PC-9 (cell line): ENCODE measurements at regions not wholly inside any gene's neighbourhood (a gene's known extent, or its start where the extent isn't known, plus 50 kb on each side); places are given as distances from the start of the nearest gene placed in this dataset.

Experiments used
- BruUV-seq: library from RNA; stranded (reverse); fragments of 400-500 nt; replicated peaks from 2 replicates; lab custom pipeline; 2021; lab: Mats Ljungman, UMichigan
- CTCF ChIA-PET: fragments of 300-600 bp; sonication (Branson Sonifier 250); formaldehyde crosslinking; loops from one replicate; lab custom pipeline; 2022; ENCODE audit warnings: antibody characterized with exemption; lab: Charles Lee
- POLR2A ChIA-PET: fragments of 300-600 bp; sonication (Branson Sonifier 250); formaldehyde crosslinking; loops from one replicate; lab custom pipeline; 2022; ENCODE audit warnings: antibody characterized with exemption; ENCODE audit not compliant: unreplicated experiment; lab: Charles Lee
- DNase-seq, 2 experiments: peaks; one replicate each; pipeline versions ENCODE4 v3.0.0 to v3.0.0-alpha.2; 2015 to 2022; ENCODE audit warnings: mixed read lengths in 1 of 2
- H2AFZ ChIP-seq: fragments of 200-600 bp; sonication (generic); 2 replicates; pipeline ENCODE4 v1.8.1; 2017; ENCODE audit warnings: antibody characterized with exemption
- H3F3A ChIP-seq: fragments of 200-600 bp; sonication (generic); 2 replicates; pipeline ENCODE4 v1.8.1; 2017; ENCODE audit warnings: antibody characterized with exemption, mild to moderate bottlenecking, low read depth; ENCODE audit not compliant: insufficient read depth
- H3K27ac ChIP-seq: fragments of 200-600 bp; sonication (generic); 2 replicates; pipeline ENCODE4 v1.6.1; 2016; ENCODE audit warnings: mixed run types
- H3K27me3 ChIP-seq: fragments of 200-600 bp; sonication (generic); 2 replicates; pipeline ENCODE4 v1.6.1; 2016; ENCODE audit warnings: low read depth, mixed run types; ENCODE audit not compliant: insufficient read depth
- H3K36me3 ChIP-seq: fragments of 200-600 bp; sonication (generic); 2 replicates; pipeline ENCODE4 v1.6.1; 2016; ENCODE audit warnings: low read depth, mixed run types
- H3K4me1 ChIP-seq: fragments of 200-600 bp; sonication (generic); replicated peaks from 2 replicates; pipeline ENCODE4 v1.6.1; 2016; ENCODE audit warnings: mixed run types; ENCODE audit not compliant: insufficient read depth
- H3K4me2 ChIP-seq: fragments of 200-600 bp; sonication (generic); 2 replicates; pipeline ENCODE4 v1.6.1; 2017; ENCODE audit warnings: mixed run types
- H3K4me3 ChIP-seq: fragments of 200-600 bp; sonication (generic); 2 replicates; pipeline ENCODE4 v1.6.1; 2016; ENCODE audit warnings: mixed run types
- H3K79me2 ChIP-seq: fragments of 200-600 bp; sonication (generic); 2 replicates; pipeline ENCODE4 v1.6.1; 2017; ENCODE audit warnings: low read depth, mixed run types
- H3K9me2 ChIP-seq: fragments of 200-600 bp; sonication (generic); 2 replicates; pipeline ENCODE4 v1.8.1; 2017; ENCODE audit warnings: mild to moderate bottlenecking; ENCODE audit not compliant: insufficient read depth
- H3K9me3 ChIP-seq: fragments of 200-600 bp; sonication (generic); 2 replicates; pipeline ENCODE4 v1.8.1; 2016; ENCODE audit warnings: low read depth; ENCODE audit not compliant: insufficient read depth
- H4K20me1 ChIP-seq: fragments of 200-600 bp; sonication (generic); 2 replicates; pipeline ENCODE4 v1.8.1; 2017; ENCODE audit not compliant: insufficient read depth
- EZH2 ChIP-seq: fragments of 200-600 bp; sonication (generic); IDR thresholded peaks from 2 replicates; pipeline ENCODE4 v1.8.0; 2017; ENCODE audit warnings: antibody characterized with exemption, low read depth
- intact Hi-C: fragments of 100-400 bp; cut with micrococcal nuclease; formaldehyde crosslinking; loops from one replicate; pipeline ENCODE4 v1.10.0; 2022; ENCODE audit not compliant: unreplicated experiment
- TF ChIP-seq, protein P1 (sequence below): fragments of 200-600 bp; sonication (generic); conservative IDR thresholded peaks from 2 replicates; pipeline ENCODE4 v1.6.1; 2017; ENCODE audit warnings: mixed run types, antibody characterized with exemption, mild to moderate bottlenecking, moderate library complexity

DNA sequence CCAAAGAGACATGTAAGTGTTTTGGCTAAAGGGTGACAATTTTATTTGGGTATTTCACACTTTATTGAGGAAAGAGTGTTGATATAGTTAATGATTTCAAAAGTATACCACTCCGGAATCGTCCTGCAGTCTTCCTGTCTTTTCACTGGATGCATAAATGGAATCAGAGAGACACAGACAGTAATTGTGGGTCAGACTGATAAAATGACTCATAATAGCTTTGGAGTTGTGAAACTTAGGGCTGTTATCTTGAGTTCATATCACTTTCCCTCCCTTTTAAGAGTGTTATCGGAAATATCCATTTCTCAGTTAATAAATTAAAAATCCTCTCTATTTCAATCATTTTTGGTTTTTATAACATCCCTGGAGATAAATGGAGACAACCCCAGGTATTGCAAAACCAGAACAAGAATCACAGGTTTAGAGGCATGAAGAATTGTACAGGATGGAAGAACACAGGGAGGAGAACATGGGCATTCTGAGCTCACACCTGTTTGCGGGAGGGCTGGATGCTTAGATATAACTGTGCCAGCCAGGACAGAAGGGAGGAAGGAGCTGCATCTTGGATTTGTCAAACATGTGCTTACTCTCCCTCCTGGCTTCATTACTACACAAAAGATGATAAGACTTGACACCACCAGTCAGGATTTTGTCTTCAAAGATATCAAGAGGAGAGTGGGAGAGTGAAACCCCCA lies 185.4 kb downstream of the LMO4 start:
- no peaks in the 10 kb centered on the region for H3K4me1 ChIP-seq
- ChIA-PET CTCF (no interaction called here), POLR2A (no interaction called here)
- no peak overlapping the region for H2AFZ ChIP-seq
- intact Hi-C loops: no loop called here
- no peak for TF ChIP-seq EZH2
- TF ChIP-seq, protein P1, sequence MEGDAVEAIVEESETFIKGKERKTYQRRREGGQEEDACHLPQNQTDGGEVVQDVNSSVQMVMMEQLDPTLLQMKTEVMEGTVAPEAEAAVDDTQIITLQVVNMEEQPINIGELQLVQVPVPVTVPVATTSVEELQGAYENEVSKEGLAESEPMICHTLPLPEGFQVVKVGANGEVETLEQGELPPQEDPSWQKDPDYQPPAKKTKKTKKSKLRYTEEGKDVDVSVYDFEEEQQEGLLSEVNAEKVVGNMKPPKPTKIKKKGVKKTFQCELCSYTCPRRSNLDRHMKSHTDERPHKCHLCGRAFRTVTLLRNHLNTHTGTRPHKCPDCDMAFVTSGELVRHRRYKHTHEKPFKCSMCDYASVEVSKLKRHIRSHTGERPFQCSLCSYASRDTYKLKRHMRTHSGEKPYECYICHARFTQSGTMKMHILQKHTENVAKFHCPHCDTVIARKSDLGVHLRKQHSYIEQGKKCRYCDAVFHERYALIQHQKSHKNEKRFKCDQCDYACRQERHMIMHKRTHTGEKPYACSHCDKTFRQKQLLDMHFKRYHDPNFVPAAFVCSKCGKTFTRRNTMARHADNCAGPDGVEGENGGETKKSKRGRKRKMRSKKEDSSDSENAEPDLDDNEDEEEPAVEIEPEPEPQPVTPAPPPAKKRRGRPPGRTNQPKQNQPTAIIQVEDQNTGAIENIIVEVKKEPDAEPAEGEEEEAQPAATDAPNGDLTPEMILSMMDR: no peak
- no peaks in the 10 kb centered on the region for H3K9me3 ChIP-seq
- no TSS peak for BruUV-seq
- H3K9me2 ChIP-seq: no peaks in the 10 kb centered on the region
- H4K20me1 ChIP-seq: no peaks in the 10 kb centered on the region
- H3F3A ChIP-seq: no peaks in the 10 kb centered on the region
- no peak overlapping the region for H3K27ac ChIP-seq
- H3K27me3 ChIP-seq: no peaks in the 10 kb centered on the region
- no peaks in the 10 kb centered on the region for H3K79me2 ChIP-seq
- H3K4me3 ChIP-seq: no peak overlapping the region
- no peaks in the 10 kb centered on the region for H3K36me3 ChIP-seq
- no peak for DNase-seq
- H3K4me2 ChIP-seq: no peak overlapping the region

DNA sequence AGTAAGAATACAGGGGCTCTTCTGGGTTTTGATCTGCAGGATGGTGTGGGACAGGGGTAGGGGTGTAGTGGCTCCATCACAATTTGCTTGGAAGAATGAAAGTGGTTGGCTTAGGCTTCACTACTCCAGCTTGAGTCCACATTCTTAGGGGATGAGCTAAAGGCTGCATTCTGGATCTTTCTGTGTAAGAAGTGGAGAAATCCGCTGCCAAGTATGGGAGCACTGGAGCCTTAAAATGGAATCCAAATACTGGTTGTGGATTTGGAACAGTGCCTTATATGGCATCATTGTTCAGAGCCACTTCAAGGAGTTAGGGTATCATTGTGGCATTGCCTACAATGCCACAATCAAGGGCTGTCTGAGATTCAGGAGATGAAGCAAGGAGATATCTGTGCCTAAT lies 187.1 kb downstream of the LMO4 start:
- Histone ChIP-seq H3K4me3 (no peak overlapping the region), H3K36me3 (no peaks in the 10 kb centered on the region), H4K20me1 (no peaks in the 10 kb centered on the region), H2AFZ (no peak overlapping the region), H3K79me2 (no peaks in the 10 kb centered on the region), H3K27me3 (no peaks in the 10 kb centered on the region), H3K4me1 (no peaks in the 10 kb centered on the region), H3K9me2 (no peaks in the 10 kb centered on the region), H3K9me3 (no peaks in the 10 kb centered on the region), H3K27ac (no peak overlapping the region), H3K4me2 (no peak overlapping the region), H3F3A (no peaks in the 10 kb centered on the region)
- POLR2A ChIA-PET: no interaction called here
- CTCF ChIA-PET: no interaction called here
- BruUV-seq: no TSS peak
- intact Hi-C loops: no loop called here
- no peak for DNase-seq
- no peak for TF ChIP-seq EZH2
- TF ChIP-seq, protein P1: no peak

DNA sequence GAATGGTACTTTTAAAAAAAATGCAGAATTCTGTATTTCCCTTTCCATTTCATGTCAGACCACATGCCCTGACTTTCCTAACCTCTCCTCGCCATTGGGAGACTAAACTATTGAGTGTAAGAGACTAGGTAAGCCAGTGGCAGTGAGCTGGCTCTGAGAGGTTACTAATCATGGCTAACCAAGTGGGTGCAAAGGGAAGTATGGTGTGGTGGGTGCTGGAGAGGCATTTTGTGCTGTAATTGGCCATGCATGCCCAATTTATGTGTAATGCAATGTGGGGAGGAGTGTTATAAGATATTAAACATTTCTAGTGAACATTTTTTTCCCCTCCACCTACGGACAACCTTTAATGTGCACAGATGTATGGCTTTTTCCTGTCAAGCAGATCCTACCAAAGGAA lies 190.1 kb downstream of the LMO4 start:
- CTCF ChIA-PET: no interaction called here

More for the DNA sequence above, 190.1 kb downstream of the LMO4 start:
- Histone ChIP-seq H3K4me1 (no peaks in the 10 kb centered on the region), H2AFZ (0 out of 2 replicates have a peak overlapping the region, but pooled peaks have one; percentile 5), H3K4me3 (no peak overlapping the region), H3K9me2 (no peaks in the 10 kb centered on the region), H4K20me1 (no peaks in the 10 kb centered on the region), H3K27ac (no peak overlapping the region), H3K27me3 (no peaks in the 10 kb centered on the region), H3K36me3 (no peaks in the 10 kb centered on the region), H3F3A (no peaks in the 10 kb centered on the region), H3K79me2 (no peaks in the 10 kb centered on the region), H3K9me3 (no peaks in the 10 kb centered on the region), H3K4me2 (no peak overlapping the region)
- intact Hi-C loops: no loop called here
- no peak for DNase-seq
- POLR2A ChIA-PET: no interaction called here
- TF ChIP-seq, protein P1: no peak
- no TSS peak for BruUV-seq
